ENCODE measurements at regions not wholly inside any gene's neighbourhood (a gene's known extent, or its start where the extent isn't known, plus 50 kb on each side); places are given as distances from the start of the nearest gene placed in this dataset.
"Not testable (repeated sequence)": the region's sequence is repeated elsewhere in the genome, so short reads cannot be mapped to it uniquely, and the experiment has no call there.

GRCh38 chr7:66454600-66455225 is 174.0 kb upstream of the KCTD7 start:
- POLR2A ChIA-PET, result no interaction called here
- peaks cover 48% of the 10 kb centered on the region for H3K36me3 Mint-ChIP-seq

GRCh38 chr7:66455432-66455831 is 173.2 kb upstream of the KCTD7 start:
- H3K27ac ChIP-seq (ENCODE audit: low read length); H3K4me3 ChIP-seq (ENCODE audit: control insufficient read depth in 1 of 2, extremely low read depth in 1 of 2, low read length in 1 of 2); H3K4me1 ChIP-seq (ENCODE audit: control insufficient read depth in 1 of 2, extremely low read depth in 1 of 2, insufficient read depth in 2 of 2, low read length in 2 of 2); H3K9me3 ChIP-seq; H3K27me3 Mint-ChIP-seq; H3K27me3 ChIP-seq (replicated peaks in 1 of 2; ENCODE audit: control insufficient read depth in 2 of 2, extremely low read depth in 1 of 2, insufficient read depth in 2 of 2, low read length in 1 of 2); ATAC-seq (replicated peaks in 1 of 4); H3K27ac Mint-ChIP-seq; H3K36me3 ChIP-seq (ENCODE audit: control insufficient read depth in 2 of 2, extremely low read depth in 1 of 2, insufficient read depth in 1 of 2, low read length in 1 of 2); H3K4me3 Mint-ChIP-seq; POLR2A ChIA-PET; CTCF ChIA-PET; H3K9me3 Mint-ChIP-seq; DNase-seq: not testable (repeated sequence)
- peaks cover 45% of the 10 kb centered on the region for H3K36me3 Mint-ChIP-seq
- WGBS (ENCODE audit: insufficient coverage), result no CpG with 5 or more reads among the region's 1 CpG
- H3K4me1 Mint-ChIP-seq, result peaks cover 0 to 11% (median 10%) of the 10 kb centered on the region in 3 donors

More at GRCh38 chr7:66454600-66455225, 174.0 kb upstream of the KCTD7 start:
- DNase-seq (no peak), ATAC-seq (replicated peaks in 1 of 4) (no peak)
- H3K9me3 Mint-ChIP-seq, result no peaks in the 10 kb centered on the region
- Histone ChIP-seq H3K36me3 (ENCODE audit: control insufficient read depth in 2 of 2, extremely low read depth in 1 of 2, insufficient read depth in 1 of 2, low read length in 1 of 2) (peaks cover 0 to 3% of the 10 kb centered on the region in 2 donors), H3K4me3 (ENCODE audit: control insufficient read depth in 1 of 2, extremely low read depth in 1 of 2, low read length in 1 of 2) (no peak overlapping the region), H3K9me3 (no peaks in the 10 kb centered on the region), H3K27me3 (replicated peaks in 1 of 2; ENCODE audit: control insufficient read depth in 2 of 2, extremely low read depth in 1 of 2, insufficient read depth in 2 of 2, low read length in 1 of 2) (no peaks in the 10 kb centered on the region), H3K27ac (ENCODE audit: low read length) (no peak overlapping the region), H3K4me1 (ENCODE audit: control insufficient read depth in 1 of 2, extremely low read depth in 1 of 2, insufficient read depth in 2 of 2, low read length in 2 of 2) (no peaks in the 10 kb centered on the region)
- CTCF ChIA-PET, result no interaction called here
- WGBS (ENCODE audit: insufficient coverage), result 63% methylated on average over 3 of the region's 5 CpGs
- H3K27ac Mint-ChIP-seq, result no peak overlapping the region
- H3K4me1 Mint-ChIP-seq, result peaks cover 0 to 11% (median 10%) of the 10 kb centered on the region in 3 donors
- H3K27me3 Mint-ChIP-seq, result no peaks in the 10 kb centered on the region
- no peak overlapping the region for H3K4me3 Mint-ChIP-seq

GRCh38 chr7:66456431-66456830 is 172.2 kb upstream of the KCTD7 start:
- H3K27me3 ChIP-seq (replicated peaks in 1 of 2; ENCODE audit: control insufficient read depth in 2 of 2, extremely low read depth in 1 of 2, insufficient read depth in 2 of 2, low read length in 1 of 2); POLR2A ChIA-PET; DNase-seq; ATAC-seq (replicated peaks in 1 of 4); H3K27ac Mint-ChIP-seq; H3K4me1 ChIP-seq (ENCODE audit: control insufficient read depth in 1 of 2, extremely low read depth in 1 of 2, insufficient read depth in 2 of 2, low read length in 2 of 2); H3K4me3 Mint-ChIP-seq; H3K27ac ChIP-seq (ENCODE audit: low read length); CTCF ChIA-PET; H3K36me3 ChIP-seq (ENCODE audit: control insufficient read depth in 2 of 2, extremely low read depth in 1 of 2, insufficient read depth in 1 of 2, low read length in 1 of 2); H3K9me3 Mint-ChIP-seq; H3K4me3 ChIP-seq (ENCODE audit: control insufficient read depth in 1 of 2, extremely low read depth in 1 of 2, low read length in 1 of 2); H3K9me3 ChIP-seq; H3K27me3 Mint-ChIP-seq: not testable (repeated sequence)
- 94% methylated on average over 2 of the region's 2 CpGs for WGBS (ENCODE audit: insufficient coverage)
- H3K4me1 Mint-ChIP-seq, result peaks cover 0 to 11% (median 10%) of the 10 kb centered on the region in 3 donors
- peaks cover 43% of the 10 kb centered on the region for H3K36me3 Mint-ChIP-seq

- POLR2A ChIA-PET, result interaction anchor here in 1 of 2 donors (0.7 kb wide), 1 partner anchor 11 kb away, joined by 3 read pairs; no protein-coding TSS in a partner anchor
Observed at GRCh38 chr7:66458991-66459390, 169.7 kb upstream of the KCTD7 start.

GRCh38 chr7:66459783-66460413 is 168.8 kb upstream of the KCTD7 start:
- H3K27ac ChIP-seq (ENCODE audit: low read length); ATAC-seq (replicated peaks in 1 of 4); H3K27ac Mint-ChIP-seq; H3K4me1 Mint-ChIP-seq; H3K4me3 ChIP-seq (ENCODE audit: control insufficient read depth in 1 of 2, extremely low read depth in 1 of 2, low read length in 1 of 2); H3K4me1 ChIP-seq (ENCODE audit: control insufficient read depth in 1 of 2, extremely low read depth in 1 of 2, insufficient read depth in 2 of 2, low read length in 2 of 2); POLR2A ChIA-PET; CTCF ChIA-PET; H3K9me3 ChIP-seq; H3K36me3 ChIP-seq (ENCODE audit: control insufficient read depth in 2 of 2, extremely low read depth in 1 of 2, insufficient read depth in 1 of 2, low read length in 1 of 2); H3K27me3 Mint-ChIP-seq; H3K27me3 ChIP-seq (replicated peaks in 1 of 2; ENCODE audit: control insufficient read depth in 2 of 2, extremely low read depth in 1 of 2, insufficient read depth in 2 of 2, low read length in 1 of 2); H3K4me3 Mint-ChIP-seq; H3K9me3 Mint-ChIP-seq; DNase-seq: not testable (repeated sequence)
- H3K36me3 Mint-ChIP-seq, result peaks cover 39% of the 10 kb centered on the region
- 69% methylated on average over 2 of the region's 5 CpGs for WGBS (ENCODE audit: insufficient coverage)

More at GRCh38 chr7:66458991-66459390, 169.7 kb upstream of the KCTD7 start:
- H3K4me1 Mint-ChIP-seq, result peaks cover 0 to 11% (median 10%) of the 10 kb centered on the region in 3 donors
- not testable (repeated sequence) for H3K9me3 ChIP-seq; H3K9me3 Mint-ChIP-seq; H3K27me3 ChIP-seq (replicated peaks in 1 of 2; ENCODE audit: control insufficient read depth in 2 of 2, extremely low read depth in 1 of 2, insufficient read depth in 2 of 2, low read length in 1 of 2); H3K4me3 Mint-ChIP-seq; H3K4me1 ChIP-seq (ENCODE audit: control insufficient read depth in 1 of 2, extremely low read depth in 1 of 2, insufficient read depth in 2 of 2, low read length in 2 of 2); H3K27ac Mint-ChIP-seq; H3K36me3 ChIP-seq (ENCODE audit: control insufficient read depth in 2 of 2, extremely low read depth in 1 of 2, insufficient read depth in 1 of 2, low read length in 1 of 2); H3K27me3 Mint-ChIP-seq; H3K27ac ChIP-seq (ENCODE audit: low read length); ATAC-seq (replicated peaks in 1 of 4); H3K4me3 ChIP-seq (ENCODE audit: control insufficient read depth in 1 of 2, extremely low read depth in 1 of 2, low read length in 1 of 2); DNase-seq
- no CpG with 5 or more reads among the region's 5 CpGs for WGBS (ENCODE audit: insufficient coverage)
- CTCF ChIA-PET, result interaction anchor here in 1 of 2 donors (0.6 kb wide), 2 partner anchors 939 to 1006 kb away, joined by 3 to 4 read pairs; no protein-coding TSS in a partner anchor
- peaks cover 44% of the 10 kb centered on the region for H3K36me3 Mint-ChIP-seq

- Mint-ChIP-seq H3K4me1 (peaks cover 0 to 8% (median 6%) of the 10 kb centered on the region in 3 donors), H3K27ac (no peak overlapping the region), H3K27me3 (no peaks in the 10 kb centered on the region), H3K9me3 (peaks cover 4 to 6% (median 5%) of the 10 kb centered on the region in 3 donors), H3K36me3 (peaks cover 41% of the 10 kb centered on the region), H3K4me3 (no peak overlapping the region)
- ChIA-PET CTCF (no interaction called here), POLR2A (no interaction called here)
- Histone ChIP-seq H3K9me3 (no peaks in the 10 kb centered on the region), H3K36me3 (ENCODE audit: control insufficient read depth in 2 of 2, extremely low read depth in 1 of 2, insufficient read depth in 1 of 2, low read length in 1 of 2) (no peaks in the 10 kb centered on the region), H3K4me3 (ENCODE audit: control insufficient read depth in 1 of 2, extremely low read depth in 1 of 2, low read length in 1 of 2) (no peak overlapping the region), H3K27ac (ENCODE audit: low read length) (no peak overlapping the region), H3K27me3 (replicated peaks in 1 of 2; ENCODE audit: control insufficient read depth in 2 of 2, extremely low read depth in 1 of 2, insufficient read depth in 2 of 2, low read length in 1 of 2) (no peaks in the 10 kb centered on the region), H3K4me1 (ENCODE audit: control insufficient read depth in 1 of 2, extremely low read depth in 1 of 2, insufficient read depth in 2 of 2, low read length in 2 of 2) (no peaks in the 10 kb centered on the region)
- ATAC-seq (replicated peaks in 1 of 4) (no peak), DNase-seq (no peak)
- no CpG with 5 or more reads among the region's 3 CpGs for WGBS (ENCODE audit: insufficient coverage)
Observed at GRCh38 chr7:66460921-66461361, 167.7 kb upstream of the KCTD7 start.
